Activated T-helper 2 cell treated with anti-CD3 and anti-CD28 coated beads, Interferon-gamma antibody, Interleukin-2, Interleukin-4, amounts not matched to agents 10 μg/mL and 5 μg/mL and 100 μg/mL, durations not matched to agents 14 hours and 24 hours and 36 hours (primary cell): ENCODE measurements at regions not wholly inside any gene's neighbourhood (a gene's known extent, or its start where the extent isn't known, plus 50 kb on each side); places are given as distances from the start of the nearest gene placed in this dataset.
"Not testable (repeated sequence)": the region's sequence is repeated elsewhere in the genome, so short reads cannot be mapped to it uniquely, and the experiment has no call there.

Source experiments
- DNase-seq: peaks from one replicate; pipeline ENCODE4 v3.0.0; 2021; ENCODE audit warnings: low spot score
- H3K27ac Mint-ChIP-seq: one replicate; pipeline ENCODE4 v1.8.0; 2021; ENCODE audit warnings: mixed read lengths
- H3K27me3 Mint-ChIP-seq: one replicate; pipeline ENCODE4 v1.8.0; 2021; ENCODE audit warnings: low read depth, mixed read lengths
- H3K36me3 Mint-ChIP-seq: one replicate; pipeline ENCODE4 v1.8.0; 2021; ENCODE audit warnings: low read depth, mixed read lengths
- H3K4me1 Mint-ChIP-seq: one replicate; pipeline ENCODE4 v1.8.0; 2021; ENCODE audit warnings: low read depth, mixed read lengths
- H3K4me3 Mint-ChIP-seq: one replicate; pipeline ENCODE4 v1.8.0; 2021; ENCODE audit warnings: low read depth, mild to moderate bottlenecking, moderate library complexity, mixed read lengths
- H3K9me3 Mint-ChIP-seq: one replicate; pipeline ENCODE4 v1.8.0; 2021; ENCODE audit warnings: mixed read lengths
- intact Hi-C: fragments of 100-400 bp; cut with micrococcal nuclease; formaldehyde crosslinking; loops from one replicate; pipeline ENCODE4 v1.15.1; 2023

GRCh38 chr6:78629836-78630235 lies 237.5 kb upstream of the IRAK1BP1 start:
- intact Hi-C loops: no loop called here
- H3K4me1 Mint-ChIP-seq: no peaks in the 10 kb centered on the region
- H3K4me3 Mint-ChIP-seq: no peak overlapping the region
- no peak overlapping the region for H3K27ac Mint-ChIP-seq
- no peaks in the 10 kb centered on the region for H3K27me3 Mint-ChIP-seq
- H3K9me3 Mint-ChIP-seq: no peaks in the 10 kb centered on the region
- no peaks in the 10 kb centered on the region for H3K36me3 Mint-ChIP-seq
- DNase-seq: no peak

GRCh38 chr6:78631976-78632375 lies 235.4 kb upstream of the IRAK1BP1 start:
- intact Hi-C loops: no loop called here
- H3K27ac Mint-ChIP-seq: no peak overlapping the region
- H3K36me3 Mint-ChIP-seq: no peaks in the 10 kb centered on the region
- DNase-seq: no peak
- H3K4me1 Mint-ChIP-seq: no peaks in the 10 kb centered on the region
- H3K27me3 Mint-ChIP-seq: no peaks in the 10 kb centered on the region
- no peak overlapping the region for H3K4me3 Mint-ChIP-seq
- no peaks in the 10 kb centered on the region for H3K9me3 Mint-ChIP-seq

DNA sequence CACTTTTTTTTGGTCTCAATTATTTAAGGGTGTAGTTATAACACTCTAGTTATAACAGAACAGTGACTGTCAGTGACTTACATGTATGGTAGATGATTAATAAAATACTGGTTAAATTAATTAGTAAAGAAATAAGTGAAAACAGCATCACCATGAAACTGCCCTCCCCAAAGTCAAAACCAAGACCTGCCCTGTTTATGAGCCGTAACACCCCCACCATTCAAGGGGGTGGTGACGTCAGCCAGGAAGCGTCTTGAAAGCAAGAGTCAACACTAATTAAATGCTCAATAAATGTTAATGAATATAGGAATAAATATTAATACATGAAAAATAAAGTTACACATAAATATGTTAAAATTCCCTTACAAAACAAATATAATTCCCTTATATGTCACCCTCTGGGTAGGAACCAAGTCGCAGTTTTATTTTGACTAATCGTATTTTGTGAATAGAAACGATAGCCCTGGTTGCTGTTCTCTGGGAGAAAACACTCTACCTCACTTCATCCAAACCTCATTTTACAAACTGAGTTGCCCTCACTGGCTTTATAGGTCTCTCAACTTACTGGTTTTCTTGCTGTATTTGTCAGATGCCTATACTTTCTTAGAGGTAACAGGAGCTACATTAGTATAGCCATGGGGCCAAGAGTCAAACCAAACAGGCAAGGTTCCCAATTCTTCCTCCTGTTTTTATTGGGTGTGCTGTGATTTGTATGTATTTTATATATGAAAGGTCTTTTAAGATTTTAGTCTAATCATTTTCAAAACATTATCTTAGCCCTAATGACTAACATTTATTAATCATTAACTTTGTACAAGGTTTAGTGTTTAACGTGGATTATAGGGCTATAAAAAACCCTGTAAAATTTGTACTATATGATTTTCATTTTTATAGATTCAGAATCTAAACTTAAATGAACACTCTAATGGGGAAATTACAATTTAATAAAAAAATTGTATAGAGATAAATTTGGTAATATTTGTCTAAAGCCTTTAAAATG lies 227.9 kb upstream of the IRAK1BP1 start:
- H3K9me3 Mint-ChIP-seq: peaks cover 3% of the 10 kb centered on the region
- H3K4me1 Mint-ChIP-seq: no peaks in the 10 kb centered on the region
- no peaks in the 10 kb centered on the region for H3K36me3 Mint-ChIP-seq
- H3K27me3 Mint-ChIP-seq: no peaks in the 10 kb centered on the region
- H3K4me3 Mint-ChIP-seq: no peak overlapping the region
- intact Hi-C loops: no loop called here
- no peak for DNase-seq
- no peak overlapping the region for H3K27ac Mint-ChIP-seq

DNA sequence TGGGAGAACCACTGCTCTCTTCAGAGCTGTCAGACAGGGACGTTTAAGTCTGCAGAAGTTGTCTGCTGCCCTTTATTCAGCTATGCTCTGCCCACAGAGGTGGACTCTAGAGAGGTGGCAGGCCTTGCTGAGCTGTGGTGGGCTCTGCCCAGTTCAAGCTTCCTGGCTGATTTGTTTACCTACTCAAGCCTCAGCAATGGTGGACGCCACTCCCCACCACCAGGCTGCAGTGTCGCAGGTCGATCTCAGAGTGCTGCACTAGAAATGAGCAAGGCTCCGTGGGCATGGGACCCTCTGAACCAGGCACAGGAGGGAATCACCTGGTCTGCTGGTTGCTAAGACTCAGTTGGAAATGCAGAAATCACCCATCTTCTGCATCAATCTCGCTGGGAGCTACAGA lies 223.4 kb upstream of the IRAK1BP1 start:
- intact Hi-C loops, H3K9me3 Mint-ChIP-seq, H3K36me3 Mint-ChIP-seq, H3K27me3 Mint-ChIP-seq, H3K4me1 Mint-ChIP-seq, H3K27ac Mint-ChIP-seq, DNase-seq, H3K4me3 Mint-ChIP-seq: not testable (repeated sequence)

- H3K27me3 Mint-ChIP-seq, H3K4me1 Mint-ChIP-seq, DNase-seq, intact Hi-C loops, H3K27ac Mint-ChIP-seq, H3K9me3 Mint-ChIP-seq, H3K36me3 Mint-ChIP-seq, H3K4me3 Mint-ChIP-seq: not testable (repeated sequence)
Observed at GRCh38 chr6:78646542-78647415, 220.6 kb upstream of the IRAK1BP1 start.

- H3K4me3 Mint-ChIP-seq, H3K27me3 Mint-ChIP-seq, H3K9me3 Mint-ChIP-seq, DNase-seq, H3K36me3 Mint-ChIP-seq, H3K4me1 Mint-ChIP-seq, H3K27ac Mint-ChIP-seq, intact Hi-C loops: not testable (repeated sequence)
Observed at GRCh38 chr6:78665819-78666218, 201.5 kb upstream of the IRAK1BP1 start.

GRCh38 chr6:78666764-78667163 lies 200.6 kb upstream of the IRAK1BP1 start:
- Mint-ChIP-seq H3K9me3 (no peaks in the 10 kb centered on the region), H3K4me1 (no peaks in the 10 kb centered on the region), H3K27ac (no peak overlapping the region), H3K27me3 (no peaks in the 10 kb centered on the region), H3K4me3 (no peak overlapping the region), H3K36me3 (no peaks in the 10 kb centered on the region)
- no peak for DNase-seq
- intact Hi-C loops: no loop called here

DNA sequence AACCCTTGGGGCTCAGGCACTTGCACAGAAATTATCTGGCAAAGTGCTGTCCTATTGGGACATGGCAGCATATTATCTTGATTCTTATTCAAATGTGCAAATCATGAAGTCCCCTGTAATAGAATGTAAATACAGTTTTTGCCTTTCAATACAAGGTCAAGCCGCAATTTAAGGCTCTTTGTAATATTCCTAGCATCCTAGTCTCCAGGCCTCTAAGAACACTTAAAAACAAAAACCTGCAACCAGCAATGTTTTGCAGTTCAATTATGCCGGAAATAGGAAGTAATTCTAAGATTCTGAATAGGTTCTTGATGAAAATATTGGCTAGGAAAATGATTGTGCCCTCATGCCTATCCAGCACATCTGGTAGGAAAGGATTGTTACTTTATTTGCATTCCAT lies 197.2 kb upstream of the IRAK1BP1 start:
- Mint-ChIP-seq H3K27ac (no peak overlapping the region), H3K27me3 (no peaks in the 10 kb centered on the region), H3K9me3 (no peaks in the 10 kb centered on the region), H3K36me3 (no peaks in the 10 kb centered on the region), H3K4me1 (no peaks in the 10 kb centered on the region), H3K4me3 (no peak overlapping the region)
- intact Hi-C loops: no loop called here
- no peak for DNase-seq

DNA sequence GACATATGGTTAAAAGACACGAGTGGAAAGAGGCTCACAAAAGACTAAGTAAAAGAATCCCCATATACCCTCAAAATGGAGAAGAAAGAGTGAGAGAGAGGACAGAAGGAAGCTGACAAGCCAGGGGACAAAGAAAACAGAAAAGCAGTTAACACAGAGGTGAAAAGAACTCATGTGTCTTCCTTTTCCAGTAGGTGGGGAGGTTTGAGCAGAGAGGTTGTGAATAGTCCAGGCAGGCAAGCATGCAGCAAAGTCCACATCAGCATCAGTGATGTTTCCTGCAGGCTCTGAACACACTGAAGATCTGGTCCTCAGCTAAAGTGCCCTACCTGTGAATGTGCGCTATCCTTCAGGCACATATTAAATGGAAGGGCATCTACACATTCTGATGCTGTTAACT lies 196.5 kb upstream of the IRAK1BP1 start:
- Mint-ChIP-seq H3K36me3 (no peaks in the 10 kb centered on the region), H3K27me3 (no peaks in the 10 kb centered on the region), H3K4me3 (no peak overlapping the region), H3K9me3 (no peaks in the 10 kb centered on the region), H3K27ac (no peak overlapping the region), H3K4me1 (no peaks in the 10 kb centered on the region)
- intact Hi-C loops: no loop called here
- DNase-seq: no peak

- intact Hi-C loops, DNase-seq, H3K4me3 Mint-ChIP-seq, H3K36me3 Mint-ChIP-seq, H3K27me3 Mint-ChIP-seq, H3K27ac Mint-ChIP-seq, H3K4me1 Mint-ChIP-seq: not testable (repeated sequence)
- H3K9me3 Mint-ChIP-seq: peaks cover 11% of the 10 kb centered on the region
Observed at GRCh38 chr6:78676069-78677007, 191.0 kb upstream of the IRAK1BP1 start.

DNA sequence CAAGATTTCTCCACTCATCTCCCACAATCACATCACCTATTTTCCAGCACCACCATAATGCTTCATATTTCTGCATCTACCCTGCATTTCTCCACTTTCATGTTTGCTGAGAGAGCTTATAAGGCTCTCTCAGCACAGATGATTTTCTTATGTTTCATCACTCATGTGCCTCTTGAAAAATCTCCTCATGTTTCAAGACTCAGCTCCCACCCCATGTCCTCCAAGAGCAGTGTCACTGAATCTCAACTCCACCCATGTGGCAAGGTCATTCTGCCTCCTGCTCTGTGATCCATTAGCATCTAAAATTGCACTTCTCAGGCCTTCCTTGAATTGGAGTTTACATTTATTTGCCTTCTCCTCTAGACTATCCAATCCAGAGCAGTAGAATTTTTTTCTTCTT lies 178.7 kb upstream of the IRAK1BP1 start:
- H3K9me3 Mint-ChIP-seq: no peaks in the 10 kb centered on the region
- no peak for DNase-seq
- intact Hi-C loops: no loop called here
- H3K4me3 Mint-ChIP-seq: no peak overlapping the region
- no peaks in the 10 kb centered on the region for H3K27me3 Mint-ChIP-seq
- no peak overlapping the region for H3K27ac Mint-ChIP-seq
- no peaks in the 10 kb centered on the region for H3K36me3 Mint-ChIP-seq
- H3K4me1 Mint-ChIP-seq: no peaks in the 10 kb centered on the region

DNA sequence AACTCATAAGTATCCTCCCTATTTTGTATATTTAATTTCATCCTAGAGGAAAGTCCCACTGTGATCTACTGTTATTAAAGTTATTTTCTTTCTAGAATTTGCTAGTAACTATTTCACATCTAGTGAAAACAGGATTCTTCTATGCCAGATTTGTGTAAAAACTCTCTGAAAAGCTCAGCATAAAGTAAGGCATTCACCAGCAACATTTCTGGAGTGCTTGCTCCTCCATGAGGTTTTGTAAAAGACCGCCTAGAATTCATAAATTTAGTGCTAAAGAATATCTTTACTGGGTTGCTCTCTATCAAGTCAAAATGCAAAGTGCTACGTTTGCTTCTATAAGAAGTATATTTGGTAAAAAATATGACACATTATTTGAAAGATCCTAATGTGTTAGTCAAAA lies 173.5 kb upstream of the IRAK1BP1 start:
- H3K27me3 Mint-ChIP-seq: no peaks in the 10 kb centered on the region
- H3K36me3 Mint-ChIP-seq: no peaks in the 10 kb centered on the region
- no peak overlapping the region for H3K4me3 Mint-ChIP-seq
- no peak for DNase-seq
- no peaks in the 10 kb centered on the region for H3K4me1 Mint-ChIP-seq
- no peaks in the 10 kb centered on the region for H3K9me3 Mint-ChIP-seq
- intact Hi-C loops: no loop called here
- no peak overlapping the region for H3K27ac Mint-ChIP-seq
